A673 (cell line): ENCODE measurements at regions not wholly inside any gene's neighbourhood (a gene's known extent, or its start where the extent isn't known, plus 50 kb on each side); places are given as distances from the start of the nearest gene placed in this dataset.

Experiments
- CTCF ChIP-seq: fragments of 300-800, 200-600 bp; sonication (generic); conservative IDR thresholded peaks from 2 replicates; pipeline ENCODE4 v1.5.1; 2017; ENCODE audit warnings: low read depth, mild to moderate bottlenecking, antibody characterized with exemption, low read length, moderate library complexity, mixed read lengths
- EZH2 ChIP-seq: fragments of 200-600 bp; sonication (generic); IDR thresholded peaks from 2 replicates; pipeline ENCODE4 v1.6.1; 2017; ENCODE audit warnings: borderline replicate concordance, low read depth, mild to moderate bottlenecking, mixed read lengths, antibody characterized with exemption, low read length; ENCODE audit not compliant: poor library complexity, severe bottlenecking

GRCh38 chr20:10906834-10907233, 233.0 kb upstream of the JAG1 start:
- TF ChIP-seq CTCF, result no peak
- no peak for TF ChIP-seq EZH2
